NCI-H345 (cell line): ENCODE measurements at regions not wholly inside any gene's neighbourhood (a gene's known extent, or its start where the extent isn't known, plus 50 kb on each side); places are given as distances from the start of the nearest gene placed in this dataset.

Source experiments
- DNase-seq: peaks from one replicate; lab custom pipeline; 2025; lab: John Stamatoyannopoulos, UW

DNA sequence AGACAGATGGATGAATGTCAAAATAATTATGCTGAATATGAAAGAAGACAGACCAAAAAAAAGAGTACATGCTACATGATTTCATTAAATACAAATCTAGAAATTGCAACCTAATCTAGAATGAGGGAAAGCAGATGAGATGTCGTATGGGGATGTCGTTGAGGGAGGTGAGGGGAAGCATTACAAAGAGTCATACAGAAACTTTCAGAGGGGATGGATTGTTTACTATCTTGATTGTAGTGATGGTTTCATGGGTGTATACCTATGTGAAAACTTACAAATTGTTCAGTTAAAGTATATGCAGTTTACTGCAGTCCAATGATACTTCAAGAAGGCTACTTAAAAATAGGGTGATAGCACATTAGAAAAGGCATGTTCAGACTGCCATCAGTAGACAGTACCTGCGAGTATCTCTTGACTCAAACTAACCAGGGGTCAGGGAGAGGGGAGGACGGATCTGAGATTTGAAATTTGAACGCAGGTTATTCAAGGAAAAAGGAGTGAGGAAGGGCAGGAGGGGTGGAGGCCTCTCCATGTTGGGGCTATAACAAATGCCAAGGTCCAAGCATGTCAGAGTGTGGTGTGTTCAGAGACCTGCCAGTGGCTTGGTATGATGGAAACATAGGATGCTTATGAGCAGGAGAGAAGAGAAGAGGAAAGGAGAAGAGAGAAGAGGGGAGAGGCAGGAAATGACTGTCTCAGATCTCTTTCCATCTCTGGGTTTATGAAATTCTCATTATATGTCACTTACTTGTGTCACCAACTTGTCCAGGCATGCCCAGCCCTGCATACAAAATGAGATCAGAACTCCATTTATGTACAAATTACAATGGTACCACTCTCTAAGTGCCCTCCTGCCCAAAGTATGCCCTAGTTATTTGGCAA lies 257.3 kb upstream of the CXCR4 start:
- DNase-seq: peak; percentile 23

DNA sequence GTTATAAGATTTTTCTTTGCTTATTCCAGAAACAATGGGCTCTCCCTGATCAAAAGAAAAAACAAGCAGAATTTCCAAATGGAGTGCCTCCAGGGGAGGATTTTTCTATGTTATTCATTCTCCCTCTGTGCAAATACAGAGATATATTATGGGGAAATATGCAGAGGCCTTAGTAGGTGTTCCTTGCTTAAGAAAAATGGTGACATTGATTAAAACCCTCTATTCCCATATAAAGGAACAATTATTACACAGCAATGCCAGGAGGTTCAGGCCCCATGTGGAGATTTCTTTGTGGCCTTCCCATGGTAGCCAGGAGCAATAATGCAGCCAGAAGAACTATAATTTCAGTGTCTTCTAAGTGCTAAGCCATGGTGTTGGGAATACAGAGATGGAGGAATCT lies 255.9 kb upstream of the CXCR4 start:
- no peak for DNase-seq

DNA sequence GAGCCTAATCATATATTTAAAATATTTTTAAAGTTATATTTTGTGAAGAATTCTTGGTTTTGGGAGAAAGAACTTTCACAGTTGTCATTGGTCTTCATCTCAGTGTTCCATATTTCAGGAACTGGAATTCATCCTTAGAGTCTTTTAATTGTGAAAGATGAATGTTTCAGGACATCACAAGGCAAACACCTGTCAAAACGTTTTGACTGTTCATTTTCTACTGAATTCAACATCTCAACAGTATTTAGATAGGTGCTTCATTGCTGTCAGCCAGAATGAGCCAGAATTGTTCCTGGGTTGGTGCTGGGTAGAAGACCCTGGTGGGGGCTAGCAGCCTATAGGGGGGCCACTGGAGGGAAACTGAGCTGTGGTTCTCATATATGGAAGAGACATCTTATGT lies 255.1 kb upstream of the CXCR4 start:
- DNase-seq: no peak

DNA sequence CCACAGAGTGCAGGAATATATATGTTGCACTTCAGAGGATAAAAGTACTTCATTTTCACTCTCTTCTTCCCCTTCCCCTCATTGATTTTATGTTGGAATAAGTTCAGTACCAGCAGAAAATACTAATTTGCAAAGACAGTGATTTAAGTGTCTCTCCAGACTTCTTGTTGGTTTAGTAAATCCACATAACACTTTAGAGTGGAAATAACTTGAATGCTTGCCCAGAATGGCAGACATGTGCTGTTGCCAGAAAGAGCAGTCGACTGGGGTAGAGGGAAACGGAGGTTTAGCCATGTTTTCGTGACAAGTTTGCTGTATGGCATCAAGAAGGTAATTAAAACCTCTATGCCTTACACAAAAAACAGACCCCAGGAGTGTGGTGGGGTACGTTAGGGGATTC lies 246.0 kb upstream of the CXCR4 start:
- peak; percentile 47 for DNase-seq

DNA sequence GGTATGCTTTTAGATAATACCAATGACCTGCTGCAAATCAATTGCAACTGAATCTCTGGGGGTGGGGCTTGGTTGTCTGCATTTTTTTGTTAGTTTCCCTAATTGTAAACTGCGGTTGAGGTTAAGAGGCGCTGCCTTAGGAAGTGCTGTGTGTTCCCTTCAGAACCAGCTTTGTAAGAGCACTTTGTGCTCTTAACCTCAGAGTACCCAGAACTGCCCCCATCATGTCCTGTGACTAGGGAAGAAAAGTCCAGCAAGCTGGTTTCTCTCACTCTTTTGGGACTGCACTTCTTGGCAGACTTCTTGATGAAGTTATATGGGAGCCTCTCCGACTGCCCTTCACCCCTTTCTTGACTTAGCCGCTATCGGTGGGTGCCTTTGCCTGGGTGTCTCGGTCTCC lies 245.5 kb upstream of the CXCR4 start:
- DNase-seq: no peak

DNA sequence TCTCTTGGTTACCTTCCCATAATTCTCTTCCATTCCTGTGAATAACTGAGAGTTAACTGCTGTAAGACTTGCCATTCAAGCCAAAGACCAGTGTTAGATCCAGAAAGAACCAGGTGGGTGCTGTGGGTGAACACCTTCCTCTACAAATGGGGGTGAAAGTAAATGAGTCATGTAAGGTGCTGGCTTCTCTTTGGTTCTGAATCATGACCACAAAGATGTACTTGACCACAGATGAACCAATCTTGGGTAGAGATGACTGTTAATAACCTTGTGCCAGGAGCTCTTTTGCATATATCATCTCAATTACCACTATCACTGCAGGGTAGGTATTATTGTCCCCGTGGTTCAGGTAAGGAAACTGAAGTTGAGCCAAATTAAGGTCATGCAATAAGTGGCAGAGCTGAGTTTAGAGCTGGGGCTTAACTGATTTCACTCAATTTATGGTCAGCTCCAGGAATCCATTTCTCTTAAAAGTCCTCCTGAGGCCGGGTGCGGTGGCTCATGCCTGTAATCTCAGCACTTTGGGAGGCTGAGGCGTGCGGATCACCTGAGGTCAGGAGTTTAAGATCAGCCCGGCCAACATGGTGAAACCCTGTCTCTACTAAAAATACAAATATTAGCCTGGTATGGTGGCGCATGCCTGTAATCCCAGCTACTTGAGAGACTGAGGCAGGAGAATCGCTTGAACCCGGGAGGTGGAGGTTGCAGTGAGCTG lies 244.9 kb upstream of the CXCR4 start:
- DNase-seq: no peak

DNA sequence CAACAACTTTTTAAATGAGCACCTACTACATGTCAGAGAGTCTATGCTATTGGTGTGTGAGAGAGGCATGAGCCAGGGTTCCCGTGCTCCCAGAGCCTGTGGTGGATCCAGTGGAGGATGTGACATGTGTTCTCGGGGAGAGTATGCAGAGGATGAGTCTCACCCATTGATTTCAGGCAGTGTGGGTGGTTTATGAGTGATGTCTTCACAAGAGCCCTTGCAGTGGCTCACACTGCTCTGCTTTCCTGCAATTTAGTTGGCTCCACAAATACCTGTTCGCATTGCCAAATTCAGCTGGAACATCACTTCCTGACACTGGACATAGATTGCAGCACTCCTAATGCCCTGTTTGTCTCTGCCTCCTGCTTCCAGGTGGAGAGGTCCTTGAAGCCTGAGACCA lies 243.6 kb upstream of the CXCR4 start:
- peak; percentile 47 for DNase-seq

DNA sequence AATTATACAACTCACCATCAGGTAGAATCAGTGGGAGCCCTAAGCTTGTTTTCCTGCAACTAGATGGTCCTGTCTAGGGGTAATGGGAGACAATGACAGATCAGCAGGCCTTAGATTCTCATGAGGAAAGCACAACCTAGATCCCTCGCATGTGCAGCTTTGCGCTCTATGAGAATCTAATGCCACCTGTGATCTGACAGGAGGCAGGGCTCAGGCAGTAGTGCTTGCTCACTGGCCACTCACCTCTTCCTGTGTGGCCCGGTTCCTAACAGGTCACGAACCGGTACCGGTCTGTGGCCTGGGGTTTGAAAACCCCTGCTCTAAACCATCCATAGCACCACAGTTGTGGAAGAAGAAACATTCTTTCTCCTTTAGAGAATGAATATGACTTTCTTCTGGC lies 242.8 kb upstream of the CXCR4 start:
- DNase-seq: no peak

DNA sequence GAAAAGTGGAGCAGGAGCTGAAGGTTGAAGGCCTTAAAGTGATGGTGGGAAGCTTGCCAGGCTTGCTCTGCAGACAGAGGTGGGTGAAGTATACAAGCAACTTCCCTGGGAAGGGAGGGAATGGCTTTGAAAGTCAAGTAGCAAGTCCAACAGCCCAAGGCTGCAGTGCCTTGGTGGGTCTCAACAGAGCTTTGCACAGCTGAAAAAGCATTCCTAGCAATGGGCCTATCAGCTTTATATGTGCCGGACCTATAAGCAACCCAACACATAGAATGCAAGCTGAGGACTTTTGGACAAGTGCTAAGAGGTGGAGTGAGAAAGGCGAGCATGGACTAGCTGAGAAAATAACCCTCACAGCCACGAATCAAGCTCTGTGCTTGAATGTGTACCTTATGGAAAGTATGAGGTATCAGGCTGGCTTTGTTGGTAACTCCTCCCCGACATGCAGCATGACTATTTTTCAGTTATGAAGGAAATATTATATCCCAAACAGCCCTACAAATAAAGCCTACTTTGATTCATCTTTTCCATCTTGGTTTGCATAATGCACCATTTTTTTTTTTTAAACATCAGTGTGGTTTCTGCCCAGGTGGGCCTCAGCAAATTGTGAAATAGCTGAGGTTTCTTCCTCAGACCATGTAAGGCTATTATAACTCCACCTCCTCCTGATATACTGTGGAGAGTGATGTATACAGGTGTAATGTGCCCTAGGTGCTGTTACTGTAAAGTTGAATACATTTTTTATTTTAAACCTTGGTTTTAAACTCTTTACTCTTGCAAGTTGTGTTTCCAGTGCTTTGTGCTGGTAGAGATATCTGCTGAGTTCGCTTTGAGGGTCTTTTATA lies 241.4 kb upstream of the CXCR4 start:
- no peak for DNase-seq

DNA sequence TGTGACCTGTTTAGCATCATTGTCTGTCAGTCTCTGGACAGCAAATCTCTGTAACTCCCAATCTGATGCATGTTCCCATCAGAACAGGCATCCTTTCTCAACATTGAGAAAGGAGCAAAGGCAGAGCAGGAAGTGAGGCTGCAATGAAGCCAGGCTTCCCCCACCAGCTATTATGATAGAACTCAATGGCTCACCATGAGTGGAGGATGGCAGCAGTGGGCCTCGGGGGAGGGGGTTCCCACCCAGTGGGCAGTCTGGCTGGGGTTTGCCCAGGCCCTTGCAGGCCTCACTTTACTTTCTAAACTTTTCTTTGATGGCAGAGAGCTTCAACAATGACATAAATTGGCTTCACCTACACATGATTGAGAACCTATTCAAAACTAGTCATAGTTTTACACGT lies 240.6 kb upstream of the CXCR4 start:
- no peak for DNase-seq

DNA sequence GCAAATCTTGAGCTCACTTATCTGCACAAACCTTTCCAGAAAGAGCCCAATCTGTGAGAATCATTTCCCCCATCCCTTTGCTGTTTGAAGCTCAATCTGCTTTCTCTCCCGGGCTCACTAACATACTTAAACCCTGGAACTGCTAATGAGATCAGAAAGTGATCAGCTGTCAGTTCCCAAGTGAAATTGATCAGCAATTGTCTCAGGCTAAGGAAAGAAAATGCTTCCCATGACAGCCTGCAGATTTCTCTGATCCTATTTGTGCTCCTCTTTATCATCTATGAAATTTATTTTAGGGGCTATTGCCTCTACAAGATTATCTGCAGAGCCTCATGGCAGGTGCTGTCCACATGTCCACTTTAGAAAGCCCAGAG lies 239.0 kb upstream of the CXCR4 start:
- DNase-seq: no peak

DNA sequence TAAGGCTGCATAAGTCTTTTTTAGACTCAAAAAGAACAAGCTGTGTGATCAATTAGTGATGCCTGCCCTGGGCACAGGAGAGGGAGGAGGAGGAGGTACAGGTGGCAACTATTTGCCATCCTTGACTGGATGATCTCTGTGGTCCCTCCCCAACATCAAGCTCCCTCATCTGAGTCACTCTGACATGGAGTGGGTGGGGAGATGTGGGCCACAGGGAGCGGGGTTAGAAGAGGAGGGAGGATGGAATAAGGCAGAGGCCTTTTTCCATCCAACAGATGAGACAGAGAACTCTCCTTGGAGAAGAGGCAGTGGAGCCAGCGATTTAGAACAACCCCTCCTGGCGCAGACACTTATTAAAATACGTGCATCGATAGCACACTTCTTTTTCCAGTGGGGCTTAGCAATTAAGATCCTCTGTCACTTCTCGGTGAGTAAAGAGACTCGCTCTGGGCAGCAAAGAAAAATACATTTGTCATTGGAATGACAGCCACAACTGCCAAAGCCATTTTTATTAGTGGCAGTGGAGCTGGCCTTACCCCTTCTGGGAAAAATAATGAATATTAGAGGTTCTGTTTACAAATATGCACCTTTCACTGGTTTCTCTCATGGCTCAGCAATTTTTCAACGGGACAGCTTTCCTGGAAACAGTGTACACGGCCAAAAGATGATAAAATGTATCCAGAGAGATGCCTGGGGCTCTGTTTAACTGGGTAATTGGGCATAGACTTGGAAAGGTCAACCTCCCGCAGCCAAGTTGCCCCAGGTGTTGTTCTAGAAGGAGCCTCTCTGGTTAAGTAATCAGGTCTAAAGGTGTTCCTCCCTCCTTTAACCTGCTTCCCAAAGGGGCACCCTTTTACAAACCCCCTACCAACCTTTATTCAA lies 238.4 kb upstream of the CXCR4 start:
- DNase-seq: no peak

DNA sequence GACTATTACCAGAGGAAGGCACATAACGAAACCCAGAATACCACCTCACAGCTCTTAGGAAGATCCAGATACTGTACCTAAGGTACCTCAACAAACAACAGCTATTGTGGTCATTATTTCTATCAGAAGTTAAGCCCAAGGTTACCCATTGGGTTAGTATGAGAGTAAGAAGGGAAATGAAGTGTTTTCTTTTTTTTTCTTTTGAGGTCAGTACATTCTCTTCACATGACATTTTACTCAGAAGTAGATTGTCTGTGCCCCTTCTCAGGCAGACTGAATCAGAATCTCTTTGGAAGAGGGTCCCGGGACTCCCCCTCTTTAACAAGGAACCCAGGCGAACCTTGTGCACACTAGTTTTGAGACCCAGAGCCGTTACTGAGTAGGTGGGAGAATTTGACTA lies 233.7 kb upstream of the CXCR4 start:
- no peak for DNase-seq

DNA sequence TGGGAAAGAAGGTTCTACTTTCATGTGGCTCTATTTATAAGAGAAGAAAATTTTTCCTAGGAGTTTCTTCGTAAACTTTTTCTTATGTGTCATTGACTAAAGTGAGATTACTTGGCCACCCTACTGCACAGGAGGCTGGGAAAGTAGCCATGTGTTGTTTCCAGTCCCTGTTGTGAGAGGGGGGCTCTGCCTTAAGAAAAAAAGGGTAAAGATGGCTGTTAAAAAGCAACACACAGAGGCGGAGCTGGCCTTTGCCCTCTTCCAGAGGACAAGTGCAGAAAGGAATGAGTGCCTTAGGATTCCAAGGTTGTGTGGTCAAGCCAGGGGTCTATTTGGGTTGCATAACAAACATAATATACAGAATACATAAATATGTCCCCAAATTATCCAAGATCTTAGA lies 230.0 kb upstream of the CXCR4 start:
- DNase-seq: no peak

DNA sequence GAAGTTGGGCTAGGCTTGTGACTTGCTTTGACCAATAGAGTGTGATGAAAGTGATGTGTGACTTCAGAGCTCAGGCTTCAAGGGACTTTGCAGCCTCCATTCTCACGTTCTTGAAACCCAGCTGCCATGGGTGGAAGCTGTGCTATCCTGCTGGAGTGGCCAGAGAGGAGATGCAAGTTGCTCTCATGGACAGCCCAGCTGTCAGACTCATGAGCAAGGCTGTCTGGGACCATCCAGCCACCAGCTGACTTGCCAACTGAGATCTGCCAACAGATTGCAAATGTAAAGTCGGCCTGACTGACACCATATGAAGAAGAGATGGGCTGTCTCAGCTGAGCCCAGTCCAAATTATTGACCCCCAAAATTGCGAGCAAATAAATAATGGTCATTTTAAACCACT lies 226.4 kb upstream of the CXCR4 start:
- DNase-seq: no peak

DNA sequence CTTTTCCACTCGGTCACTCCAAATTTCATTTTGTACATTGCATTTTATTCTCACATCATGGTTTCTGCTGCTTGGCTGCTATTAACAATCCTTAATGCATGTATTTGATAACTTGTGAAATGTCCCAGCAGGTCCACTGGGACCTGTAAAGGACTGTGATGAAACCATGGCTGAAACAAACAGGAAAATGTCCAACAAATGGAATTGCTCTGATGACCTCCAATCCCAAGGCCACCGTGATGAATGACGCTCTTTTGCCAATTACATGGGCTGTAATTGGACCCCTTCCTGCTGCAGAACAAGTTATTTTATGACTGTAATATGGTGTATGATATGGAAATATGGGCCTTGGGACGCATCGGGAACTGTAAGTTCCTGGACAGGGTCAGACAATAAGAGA lies 224.2 kb upstream of the CXCR4 start:
- no peak for DNase-seq

DNA sequence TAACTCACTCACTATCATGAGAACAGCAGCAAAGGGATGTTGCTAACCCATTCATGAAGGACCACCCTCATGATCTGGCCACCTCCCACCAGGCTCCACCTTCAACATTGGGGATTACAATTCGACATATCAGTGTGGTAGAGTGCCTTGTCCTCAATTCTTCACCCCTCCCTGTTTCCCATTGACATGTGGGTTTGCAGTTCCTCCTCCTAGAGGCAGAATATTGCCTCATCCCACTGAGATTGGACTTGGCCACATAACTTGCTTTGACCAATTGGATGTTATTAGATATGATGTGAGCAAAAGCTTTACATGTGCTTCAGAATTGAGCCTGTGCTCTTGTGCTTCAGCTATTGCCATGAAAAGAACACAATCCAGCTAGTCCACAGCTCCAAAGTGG lies 217.0 kb upstream of the CXCR4 start:
- DNase-seq: no peak

DNA sequence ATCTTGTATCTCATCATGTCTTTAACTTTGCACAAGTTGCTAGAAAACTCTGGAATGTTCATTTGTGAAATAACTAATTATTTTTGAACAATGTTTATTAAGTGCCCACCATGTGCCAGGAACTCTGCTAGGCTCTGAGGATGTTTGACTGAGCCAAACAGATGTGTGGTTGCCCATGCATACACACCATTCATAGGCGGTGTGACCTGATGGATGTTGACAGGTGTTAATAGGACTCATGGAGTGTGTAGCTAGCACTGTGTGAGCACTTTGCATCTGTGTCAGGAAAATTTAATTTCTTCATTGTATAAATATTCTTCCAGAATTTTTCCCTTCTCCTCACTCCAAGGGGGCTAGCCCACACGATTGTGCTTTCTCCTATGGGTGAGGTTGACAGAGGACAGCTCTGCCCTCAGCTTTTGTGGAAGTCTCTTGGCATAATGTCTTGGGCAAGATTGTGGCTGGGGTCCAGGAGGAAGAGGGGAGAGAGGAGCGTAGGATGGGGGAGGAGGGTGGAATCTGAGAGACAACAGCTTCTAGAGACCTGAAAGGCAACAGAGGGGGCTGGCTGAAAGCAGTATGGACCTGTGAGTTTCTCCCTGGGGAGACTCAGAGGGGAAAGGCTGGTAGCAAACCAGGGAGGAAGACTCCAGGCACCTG lies 214.6 kb upstream of the CXCR4 start:
- DNase-seq: no peak

DNA sequence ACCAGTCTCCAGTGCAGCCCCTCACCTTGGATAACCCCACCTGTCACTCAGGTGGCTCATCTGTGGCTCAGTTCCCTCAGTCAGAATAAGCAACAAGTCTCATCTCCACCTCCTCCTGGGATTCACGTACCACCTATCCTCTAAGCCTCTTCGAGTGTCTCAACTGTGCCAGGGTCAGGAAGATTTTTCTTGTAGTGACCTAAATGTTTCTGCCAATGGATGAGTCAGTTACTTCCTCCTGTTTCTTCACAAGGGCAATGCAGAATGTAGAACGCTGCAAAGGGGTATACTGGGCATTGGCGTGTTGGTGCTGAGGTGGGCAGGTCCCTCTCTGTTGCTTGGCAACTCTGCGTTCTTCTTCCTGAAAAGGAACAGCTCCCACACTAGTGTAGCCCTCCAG lies 213.3 kb upstream of the CXCR4 start:
- DNase-seq: no peak

DNA sequence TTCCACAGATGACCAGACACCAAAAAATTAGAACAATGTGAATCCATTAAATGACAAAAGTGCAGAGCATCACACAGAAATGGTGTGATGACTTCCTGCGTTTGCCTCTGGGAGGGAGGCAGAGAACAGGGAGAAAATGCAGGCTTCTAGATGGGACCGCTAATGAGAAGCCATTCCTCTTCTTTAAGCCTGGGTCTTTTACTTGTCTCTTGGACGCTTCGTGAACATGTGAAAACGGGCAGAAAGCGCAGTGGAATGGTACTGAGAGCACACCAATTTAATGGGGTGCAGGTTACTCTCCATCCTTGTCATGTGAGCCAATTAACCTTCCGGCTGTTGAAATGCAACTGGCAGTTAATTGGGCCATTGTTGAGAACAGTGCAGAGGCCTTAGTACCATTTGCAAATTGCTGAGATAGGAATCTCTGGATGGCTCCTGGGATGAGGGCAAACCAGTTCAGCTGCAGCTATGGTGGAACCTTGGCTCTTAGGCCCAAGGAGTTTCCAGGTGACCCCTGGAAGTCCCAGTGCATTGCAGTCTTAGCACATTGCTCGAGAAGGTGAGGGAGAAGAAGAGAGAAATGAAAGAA lies 210.4 kb upstream of the CXCR4 start:
- no peak for DNase-seq
